ENCODE measurements at regions not wholly inside any gene's neighbourhood (a gene's known extent, or its start where the extent isn't known, plus 50 kb on each side); places are given as distances from the start of the nearest gene placed in this dataset.

DNA sequence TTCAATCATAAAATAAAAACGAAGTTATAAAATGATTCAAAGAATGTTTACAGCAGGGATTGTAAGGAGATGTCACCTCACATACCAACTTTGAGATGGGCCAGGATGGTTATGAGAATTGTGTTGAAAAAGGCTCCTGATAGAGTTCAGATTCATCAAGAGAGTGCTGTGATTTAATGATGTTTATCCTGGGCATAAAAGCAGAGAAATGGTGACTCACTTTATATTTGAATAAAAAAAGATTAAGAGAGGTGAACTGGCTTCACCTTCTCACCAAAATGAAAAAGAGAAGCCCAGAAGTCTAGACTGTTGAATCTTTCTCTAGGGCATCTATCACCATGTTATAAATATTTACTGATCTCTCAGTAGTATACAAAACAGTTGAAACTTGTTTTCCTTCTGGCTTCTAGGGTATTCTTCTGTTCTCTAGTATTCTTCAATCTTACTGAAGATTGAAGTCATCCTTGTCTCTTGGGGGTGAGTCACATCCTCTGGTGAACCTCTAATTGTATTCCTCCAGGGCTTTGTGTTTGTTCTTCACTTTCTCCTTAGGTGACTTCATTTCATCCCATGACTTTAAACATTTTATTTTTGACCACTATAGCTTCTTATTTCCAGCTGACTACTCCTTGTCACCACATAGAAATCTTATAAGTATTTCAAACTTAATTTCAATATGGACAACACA, 1237.3 kb upstream of the C9orf72 start:
- TF ChIP-seq POLR2A (IDR thresholded peaks at IDR 0.05), result no peak
- TF ChIP-seq, protein P1, sequence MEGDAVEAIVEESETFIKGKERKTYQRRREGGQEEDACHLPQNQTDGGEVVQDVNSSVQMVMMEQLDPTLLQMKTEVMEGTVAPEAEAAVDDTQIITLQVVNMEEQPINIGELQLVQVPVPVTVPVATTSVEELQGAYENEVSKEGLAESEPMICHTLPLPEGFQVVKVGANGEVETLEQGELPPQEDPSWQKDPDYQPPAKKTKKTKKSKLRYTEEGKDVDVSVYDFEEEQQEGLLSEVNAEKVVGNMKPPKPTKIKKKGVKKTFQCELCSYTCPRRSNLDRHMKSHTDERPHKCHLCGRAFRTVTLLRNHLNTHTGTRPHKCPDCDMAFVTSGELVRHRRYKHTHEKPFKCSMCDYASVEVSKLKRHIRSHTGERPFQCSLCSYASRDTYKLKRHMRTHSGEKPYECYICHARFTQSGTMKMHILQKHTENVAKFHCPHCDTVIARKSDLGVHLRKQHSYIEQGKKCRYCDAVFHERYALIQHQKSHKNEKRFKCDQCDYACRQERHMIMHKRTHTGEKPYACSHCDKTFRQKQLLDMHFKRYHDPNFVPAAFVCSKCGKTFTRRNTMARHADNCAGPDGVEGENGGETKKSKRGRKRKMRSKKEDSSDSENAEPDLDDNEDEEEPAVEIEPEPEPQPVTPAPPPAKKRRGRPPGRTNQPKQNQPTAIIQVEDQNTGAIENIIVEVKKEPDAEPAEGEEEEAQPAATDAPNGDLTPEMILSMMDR (IDR thresholded peaks at IDR 0.05), result no peak

All from testis (tissue), 2 donors.